HCT116 (cell line): ENCODE measurements at regions not wholly inside any gene's neighbourhood (a gene's known extent, or its start where the extent isn't known, plus 50 kb on each side); places are given as distances from the start of the nearest gene placed in this dataset.

Experiments
- ATAC-seq: fragments of 200-7000 bp; cut with Tn5 transposase; 2 replicates; pipeline ENCODE4 v1.9.1; 2020; ENCODE audit warnings: mild to moderate bottlenecking, moderate library complexity
- BruUV-seq: library from RNA; stranded (reverse); fragments of 400-500 nt; replicated peaks from 2 replicates; lab custom pipeline; 2021; lab: Mats Ljungman, UMichigan
- CTCF ChIA-PET: fragments of 300-600 bp; sonication (Branson Sonifier 250); formaldehyde crosslinking; loops from one replicate; lab custom pipeline; 2021; ENCODE audit warnings: antibody characterized with exemption; lab: Charles Lee
- POLR2A ChIA-PET: fragments of 300-600, 350-600 bp; sonication (Branson Sonifier 250); formaldehyde crosslinking; loops from one replicate; lab custom pipeline; 2021; ENCODE audit warnings: antibody characterized with exemption; lab: Charles Lee
- RAD21 ChIA-PET, 2 experiments: fragments of 300-600 bp; sonication (Branson Sonifier 250); formaldehyde crosslinking; loops; one replicate each; lab custom pipeline; 2023; ENCODE audit warnings: low total read pairs in 2 of 2; ENCODE audit not compliant: uncharacterized antibody in 2 of 2, unreplicated experiment in 2 of 2, low non-redundant PET in 1 of 2; lab: Charles Lee
- DNase-seq: peaks from one replicate; pipeline ENCODE4 v3.0.0-alpha.2; 2010; ENCODE audit warnings: low read depth, low spot score
- H2AFZ ChIP-seq: fragments of 200-600 bp; shearing (Covaris generic), sonication (generic); 2 replicates; pipeline ENCODE4 v1.6.1; 2017; ENCODE audit warnings: low read depth, mixed run types, mixed read lengths, antibody characterized with exemption, low read length; ENCODE audit not compliant: poor library complexity, severe bottlenecking
- H3K27ac ChIP-seq: 2 replicates; pipeline ENCODE4 v1.5.1; 2012; ENCODE audit warnings: low read depth, low read length
- H3K27me3 ChIP-seq: fragments of 200-600 bp; sonication (generic); 2 replicates; pipeline ENCODE4 v1.6.1; 2016; ENCODE audit warnings: mixed run types, low read length, mixed read lengths; ENCODE audit not compliant: insufficient read depth
- H3K36me3 ChIP-seq, 2 experiments: fragments of 200-500 bp in 1 of 2; fragments of 200-600 bp in 1 of 2; sonication (Bioruptor generic) in 1 of 2; sonication (generic) in 1 of 2; 2 replicates each; pipeline versions ENCODE4 v1.5.1 to v1.6.1; 2014 to 2016; ENCODE audit warnings: low read length in 2 of 2, inconsistent platforms in 1 of 2, mixed read lengths in 1 of 2, mixed run types in 1 of 2; ENCODE audit not compliant: insufficient read depth in 2 of 2, control insufficient read depth in 1 of 2
- H3K4me1 ChIP-seq, 2 experiments: fragments of 200-600 bp in 1 of 2; sonication (generic) in 1 of 2; 2 replicates each; pipeline versions ENCODE4 v1.5.1 to v1.6.1; 2012 to 2017; ENCODE audit warnings: low read length in 2 of 2, inconsistent platforms in 1 of 2, mild to moderate bottlenecking in 1 of 2, mixed read lengths in 1 of 2, mixed run types in 1 of 2, moderate library complexity in 1 of 2; ENCODE audit not compliant: insufficient read depth in 2 of 2, control insufficient read depth in 1 of 2
- H3K4me2 ChIP-seq: fragments of 200-600 bp; sonication (generic); 2 replicates; pipeline ENCODE4 v1.6.1; 2017; ENCODE audit warnings: mixed run types, low read length, mixed read lengths
- H3K4me3 ChIP-seq, 2 experiments: fragments of 200-600 bp in 1 of 2; sonication (generic) in 1 of 2; replicated peaks in 1 of 2; 2 replicates each; pipeline ENCODE4 v1.5.1; 2011 to 2016; ENCODE audit warnings: low read length in 2 of 2, control low read depth in 1 of 2, low read depth in 1 of 2, mild to moderate bottlenecking in 1 of 2, mixed read lengths in 1 of 2, mixed run types in 1 of 2
- H3K79me2 ChIP-seq: fragments of 200-600 bp; sonication (generic); 2 replicates; pipeline ENCODE4 v1.6.1; 2017; ENCODE audit warnings: mild to moderate bottlenecking, mixed run types, low read length, moderate library complexity, mixed read lengths; ENCODE audit not compliant: insufficient read depth
- H3K9ac ChIP-seq: fragments of 200-600 bp; sonication (generic); 2 replicates; pipeline ENCODE4 v1.6.1; 2016; ENCODE audit warnings: low read length, mixed read lengths
- H3K9me2 ChIP-seq: fragments of 200-600 bp; sonication (generic), shearing (Covaris generic); 2 replicates; pipeline ENCODE4 v1.6.1; 2017; ENCODE audit warnings: mixed run types, mild to moderate bottlenecking, moderate library complexity; ENCODE audit not compliant: insufficient read depth
- H3K9me3 ChIP-seq, 2 experiments: fragments of 200-500 bp in 1 of 2; fragments of 200-600 bp in 1 of 2; sonication (Bioruptor generic) in 1 of 2; sonication (generic) in 1 of 2; 2 replicates each; pipeline ENCODE4 v1.6.1; 2014 to 2017; ENCODE audit warnings: low read length in 2 of 2, mixed read lengths in 2 of 2, inconsistent platforms in 1 of 2, low read depth in 1 of 2, mild to moderate bottlenecking in 1 of 2, mixed run types in 1 of 2, moderate library complexity in 1 of 2; ENCODE audit not compliant: control insufficient read depth in 1 of 2, insufficient read depth in 1 of 2
- H4K20me1 ChIP-seq: fragments of 200-600 bp; sonication (generic), shearing (Covaris generic); 2 replicates; pipeline ENCODE4 v1.6.1; 2017; ENCODE audit warnings: mixed run types, mild to moderate bottlenecking, moderate library complexity; ENCODE audit not compliant: insufficient read depth
- CBX3 ChIP-seq: IDR thresholded peaks from 2 replicates; pipeline ENCODE4 v1.6.1; 2012; ENCODE audit warnings: low read depth
- CEBPB ChIP-seq: IDR thresholded peaks from 2 replicates; pipeline ENCODE4 v1.6.1; 2012; ENCODE audit warnings: low read depth
- CTCF ChIP-seq, 3 experiments: fragments of 200-600 bp in 1 of 3; sonication (generic) in 1 of 3; IDR thresholded peaks in 2 of 3; conservative IDR thresholded peaks in 1 of 3; 2 replicates each; pipeline ENCODE4 v1.5.1; 2012 to 2017; ENCODE audit warnings: low read depth in 2 of 3, low read length in 2 of 3, antibody characterized with exemption in 1 of 3, borderline replicate concordance in 1 of 3, control low read depth in 1 of 3, mild to moderate bottlenecking in 1 of 3, mixed read lengths in 1 of 3, mixed run types in 1 of 3, moderate library complexity in 1 of 3; ENCODE audit not compliant: insufficient read depth in 1 of 3
- EGR1 ChIP-seq: IDR thresholded peaks from 2 replicates; pipeline ENCODE4 v1.6.1; 2012; ENCODE audit warnings: low read depth
- EZH2 ChIP-seq: fragments of 200-600 bp; sonication (generic); IDR thresholded peaks from 2 replicates; pipeline ENCODE4 v1.6.1; 2017; ENCODE audit warnings: antibody characterized with exemption, mixed run types
- FOSL1 ChIP-seq: IDR thresholded peaks from 2 replicates; pipeline ENCODE4 v1.6.1; 2012; ENCODE audit warnings: low read depth
- JUND ChIP-seq: IDR thresholded peaks from 2 replicates; pipeline ENCODE4 v1.6.1; 2012
- MAX ChIP-seq: IDR thresholded peaks from 2 replicates; pipeline ENCODE4 v1.6.1; 2012
- POLR2A ChIP-seq: IDR thresholded peaks from 2 replicates; pipeline ENCODE4 v1.7.0; 2011; ENCODE audit warnings: borderline replicate concordance; ENCODE audit not compliant: insufficient read depth, insufficient read length; ENCODE audit errors: extremely low read depth
- POLR2AphosphoS5 ChIP-seq: IDR thresholded peaks from 2 replicates; pipeline ENCODE4 v1.6.1; 2011; ENCODE audit warnings: mild to moderate bottlenecking, low read depth, low read length, moderate library complexity
- RAD21 ChIP-seq: IDR thresholded peaks from 2 replicates; pipeline ENCODE4 v1.6.1; 2012; ENCODE audit warnings: low read depth, mild to moderate bottlenecking
- REST ChIP-seq: IDR thresholded peaks from 2 replicates; pipeline ENCODE4 v1.6.1; 2012; ENCODE audit warnings: low read depth
- SP1 ChIP-seq: IDR thresholded peaks from 2 replicates; pipeline ENCODE4 v1.6.1; 2012; ENCODE audit warnings: low read depth
- SRF ChIP-seq: IDR thresholded peaks from 2 replicates; pipeline ENCODE4 v1.6.1; 2012; ENCODE audit warnings: low read depth
- TCF7L2 ChIP-seq: IDR thresholded peaks from 2 replicates; pipeline ENCODE4 v1.7.0; 2011; ENCODE audit warnings: borderline replicate concordance, inconsistent platforms; ENCODE audit not compliant: insufficient read depth, insufficient read length; ENCODE audit errors: extremely low read depth
- YY1 ChIP-seq: IDR thresholded peaks from 2 replicates; pipeline ENCODE4 v1.6.1; 2011; ENCODE audit warnings: low read length, low read depth, moderate library complexity, mild to moderate bottlenecking; ENCODE audit not compliant: insufficient replicate concordance; ENCODE audit errors: extremely low read depth
- ZBTB33 ChIP-seq: IDR thresholded peaks from 2 replicates; pipeline ENCODE4 v1.6.1; 2011; ENCODE audit warnings: mild to moderate bottlenecking, low read length, moderate library complexity; ENCODE audit not compliant: insufficient replicate concordance; ENCODE audit errors: extremely low read depth
- ZNF274 ChIP-seq: fragments of 200-500 bp; sonication (Bioruptor generic); IDR thresholded peaks from 2 replicates; pipeline ENCODE4 v1.6.1; 2014; ENCODE audit warnings: mild to moderate bottlenecking, low read depth, low read length, inconsistent platforms
- intact Hi-C: fragments of 100-400 bp; cut with micrococcal nuclease; formaldehyde crosslinking; loops from 2 replicates; pipeline ENCODE4 v1.10.0; 2022

- intact Hi-C loops: no loop called here
- H3K9ac ChIP-seq: no peak overlapping the region
- H3K4me3 ChIP-seq: no peak overlapping the region
- RAD21 ChIA-PET: no interaction called here
- H3K79me2 ChIP-seq: no peaks in the 10 kb centered on the region
- ATAC-seq: no peak
- H3K9me3 ChIP-seq: no peaks in the 10 kb centered on the region
- no peaks in the 10 kb centered on the region for H3K9me2 ChIP-seq
- TF ChIP-seq ZNF274 (no peak), CTCF (IDR thresholded peaks at IDR 0.05 in 2 of 3, conservative IDR thresholded peaks at IDR 0.05 in 1 of 3; ENCODE audit: borderline replicate concordance in 1 of 3, insufficient read depth in 1 of 3, low read depth in 2 of 3, low read length in 2 of 3) (no peak), EGR1 (no peak), SRF (no peak), TCF7L2 (no peak), POLR2A (no peak), SP1 (no peak), ZBTB33 (no peak), CEBPB (no peak), RAD21 (no peak), MAX (no peak), POLR2AphosphoS5 (no peak), FOSL1 (no peak), EZH2 (no peak), REST (no peak), CBX3 (no peak), YY1 (no peak), JUND (no peak)
- H3K27me3 ChIP-seq: no peaks in the 10 kb centered on the region
- no peaks in the 10 kb centered on the region for H3K36me3 ChIP-seq
- no peak overlapping the region for H2AFZ ChIP-seq
- POLR2A ChIA-PET: no interaction called here
- no peak for DNase-seq
- no peaks in the 10 kb centered on the region for H4K20me1 ChIP-seq
- H3K4me2 ChIP-seq: no peak overlapping the region
- no peaks in the 10 kb centered on the region for H3K4me1 ChIP-seq
- BruUV-seq: no TSS peak
- H3K27ac ChIP-seq: no peak overlapping the region
- CTCF ChIA-PET: no interaction called here
Measured at GRCh38 chrY:8011515-8011914, 1100.0 kb upstream of the AMELY start.
